ENCODE measurements at regions not wholly inside any gene's neighbourhood (a gene's known extent, or its start where the extent isn't known, plus 50 kb on each side); places are given as distances from the start of the nearest gene placed in this dataset.

DNA sequence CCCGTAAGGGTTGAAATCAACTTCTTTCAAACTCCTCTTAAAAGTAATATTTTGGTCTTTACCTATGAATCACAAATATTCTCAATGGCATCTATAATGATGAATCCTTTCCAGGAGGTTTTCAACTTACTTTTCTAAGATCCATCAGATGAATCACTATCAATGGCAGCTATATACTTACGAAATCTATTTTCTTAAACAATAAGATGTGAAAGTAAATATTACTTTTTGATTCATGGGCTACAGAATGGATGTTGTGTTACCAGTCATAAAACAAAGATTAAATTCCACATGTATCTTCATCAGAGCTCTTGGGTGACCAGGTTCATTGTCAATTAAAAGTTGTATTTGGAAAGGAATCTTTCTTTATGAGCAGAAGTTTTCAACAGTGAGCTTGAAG is 1877.7 kb upstream of the ACO1 start:
- Histone ChIP-seq H3K4me1 (no peaks in the 10 kb centered on the region), H3K4me3 (no peak overlapping the region), H3K9me3 (no peaks in the 10 kb centered on the region), H3K36me3 (no peaks in the 10 kb centered on the region), H3K27me3 (ENCODE audit: low read depth) (no peaks in the 10 kb centered on the region), H3K27ac (no peak overlapping the region)
- TF ChIP-seq, protein P1, sequence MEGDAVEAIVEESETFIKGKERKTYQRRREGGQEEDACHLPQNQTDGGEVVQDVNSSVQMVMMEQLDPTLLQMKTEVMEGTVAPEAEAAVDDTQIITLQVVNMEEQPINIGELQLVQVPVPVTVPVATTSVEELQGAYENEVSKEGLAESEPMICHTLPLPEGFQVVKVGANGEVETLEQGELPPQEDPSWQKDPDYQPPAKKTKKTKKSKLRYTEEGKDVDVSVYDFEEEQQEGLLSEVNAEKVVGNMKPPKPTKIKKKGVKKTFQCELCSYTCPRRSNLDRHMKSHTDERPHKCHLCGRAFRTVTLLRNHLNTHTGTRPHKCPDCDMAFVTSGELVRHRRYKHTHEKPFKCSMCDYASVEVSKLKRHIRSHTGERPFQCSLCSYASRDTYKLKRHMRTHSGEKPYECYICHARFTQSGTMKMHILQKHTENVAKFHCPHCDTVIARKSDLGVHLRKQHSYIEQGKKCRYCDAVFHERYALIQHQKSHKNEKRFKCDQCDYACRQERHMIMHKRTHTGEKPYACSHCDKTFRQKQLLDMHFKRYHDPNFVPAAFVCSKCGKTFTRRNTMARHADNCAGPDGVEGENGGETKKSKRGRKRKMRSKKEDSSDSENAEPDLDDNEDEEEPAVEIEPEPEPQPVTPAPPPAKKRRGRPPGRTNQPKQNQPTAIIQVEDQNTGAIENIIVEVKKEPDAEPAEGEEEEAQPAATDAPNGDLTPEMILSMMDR (IDR thresholded peaks at IDR 0.05): no peak
- ATAC-seq: no peak
- DNase-seq: no peak
- intact Hi-C loops (cut with DNase I): no loop called here

DNA sequence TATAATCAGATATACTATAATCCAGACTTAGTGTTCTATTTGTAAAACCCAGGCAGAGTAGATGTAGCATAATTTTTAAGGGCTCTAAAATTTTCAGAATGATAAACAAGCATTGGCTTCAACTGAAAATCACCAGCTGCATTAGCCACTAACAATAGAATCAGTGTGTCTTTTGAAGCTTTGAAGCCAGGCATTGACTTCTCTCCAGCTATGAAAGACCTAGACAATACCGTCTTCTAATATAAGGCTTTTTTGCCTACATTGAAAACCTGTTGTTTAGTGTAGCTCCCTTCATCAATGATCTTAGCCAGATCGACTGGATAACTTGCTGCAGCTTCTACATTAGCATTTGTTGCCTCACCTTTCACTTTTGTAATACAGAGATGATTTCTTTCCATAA is 1877.3 kb upstream of the ACO1 start:
- Histone ChIP-seq H3K9me3 (no peaks in the 10 kb centered on the region), H3K4me3 (no peak overlapping the region), H3K36me3 (no peaks in the 10 kb centered on the region), H3K27ac (no peak overlapping the region), H3K27me3 (ENCODE audit: low read depth) (no peaks in the 10 kb centered on the region), H3K4me1 (no peaks in the 10 kb centered on the region)
- ATAC-seq: no peak
- TF ChIP-seq, protein P1 (IDR thresholded peaks at IDR 0.05): no peak
- DNase-seq: no peak
- intact Hi-C loops (cut with DNase I): no loop called here

DNA sequence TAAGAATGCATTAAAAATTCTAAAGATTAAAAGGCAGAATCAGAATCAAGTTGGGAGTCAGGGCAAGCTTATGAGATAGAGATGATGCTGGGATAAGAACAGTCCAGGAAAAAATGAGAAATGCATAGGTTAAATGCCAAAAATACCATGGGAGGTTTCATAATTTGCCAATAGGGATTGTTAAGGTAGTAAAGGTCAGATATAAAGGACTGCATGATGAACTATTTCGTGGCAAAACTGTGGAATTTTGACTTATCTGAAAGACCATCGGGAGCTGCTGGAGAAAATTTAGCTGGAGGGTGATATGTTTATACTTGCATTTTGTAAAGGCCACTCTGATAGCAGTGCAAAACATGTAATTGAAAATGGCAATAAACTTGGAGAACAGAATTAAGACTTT is 1872.8 kb upstream of the ACO1 start:
- DNase-seq: no peak
- Histone ChIP-seq H3K4me3 (no peak overlapping the region), H3K4me1 (no peaks in the 10 kb centered on the region), H3K27ac (no peak overlapping the region), H3K36me3 (no peaks in the 10 kb centered on the region), H3K9me3 (no peaks in the 10 kb centered on the region), H3K27me3 (ENCODE audit: low read depth) (no peaks in the 10 kb centered on the region)
- intact Hi-C loops (cut with DNase I): no loop called here
- ATAC-seq: no peak
- TF ChIP-seq, protein P1 (IDR thresholded peaks at IDR 0.05): no peak

DNA sequence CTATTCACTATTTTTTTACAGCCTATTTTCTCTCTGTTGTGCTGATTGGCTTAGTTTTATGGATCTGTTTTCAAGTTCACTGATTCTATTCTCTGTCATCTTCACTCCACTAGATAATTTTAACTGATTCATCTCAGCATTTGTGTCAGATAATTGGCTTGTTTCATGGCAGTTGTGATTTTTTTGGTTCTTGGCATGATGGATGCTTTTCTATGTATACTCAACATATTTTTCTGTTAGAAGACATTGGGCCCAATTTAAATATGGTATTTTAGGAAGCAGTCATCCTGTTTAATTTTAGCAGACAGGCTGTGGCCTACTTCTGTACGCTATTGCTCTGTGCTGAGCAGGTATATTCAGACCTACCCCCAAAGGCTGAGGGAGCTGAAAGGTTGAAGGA is 1865.3 kb upstream of the ACO1 start:
- Histone ChIP-seq H3K27ac (no peak overlapping the region), H3K27me3 (ENCODE audit: low read depth) (no peaks in the 10 kb centered on the region), H3K9me3 (no peaks in the 10 kb centered on the region), H3K4me3 (no peak overlapping the region), H3K36me3 (no peaks in the 10 kb centered on the region), H3K4me1 (no peaks in the 10 kb centered on the region)
- no peak for DNase-seq
- intact Hi-C loops (cut with DNase I): no loop called here
- ATAC-seq: no peak
- TF ChIP-seq, protein P1 (IDR thresholded peaks at IDR 0.05): no peak

DNA sequence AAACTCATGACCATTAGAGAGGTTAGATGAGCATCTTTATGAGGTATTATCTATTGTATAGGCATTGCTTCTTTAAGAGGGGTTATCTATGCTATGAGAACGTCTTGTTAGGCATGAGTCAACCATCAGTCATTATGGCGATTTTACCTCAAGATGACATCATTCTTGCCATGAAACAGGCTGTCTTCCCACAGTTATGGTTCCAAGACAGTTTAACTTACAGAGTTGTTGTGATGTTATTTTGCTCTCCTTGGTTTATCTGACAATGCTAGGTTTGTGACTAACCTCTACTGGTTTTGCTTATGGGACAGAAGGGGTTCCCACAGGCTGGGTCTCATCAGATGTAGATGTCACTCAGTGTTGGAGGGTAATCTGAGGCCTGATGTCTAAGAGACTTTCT is 1864.7 kb upstream of the ACO1 start:
- DNase-seq (no peak), ATAC-seq (no peak)
- H3K27ac ChIP-seq: no peak overlapping the region
- H3K27me3 ChIP-seq (ENCODE audit: low read depth): no peaks in the 10 kb centered on the region
- H3K9me3 ChIP-seq: no peaks in the 10 kb centered on the region
- intact Hi-C loops (cut with DNase I): no loop called here
- H3K4me3 ChIP-seq: no peak overlapping the region
- TF ChIP-seq, protein P1 (IDR thresholded peaks at IDR 0.05): no peak
- no peaks in the 10 kb centered on the region for H3K36me3 ChIP-seq
- H3K4me1 ChIP-seq: no peaks in the 10 kb centered on the region

DNA sequence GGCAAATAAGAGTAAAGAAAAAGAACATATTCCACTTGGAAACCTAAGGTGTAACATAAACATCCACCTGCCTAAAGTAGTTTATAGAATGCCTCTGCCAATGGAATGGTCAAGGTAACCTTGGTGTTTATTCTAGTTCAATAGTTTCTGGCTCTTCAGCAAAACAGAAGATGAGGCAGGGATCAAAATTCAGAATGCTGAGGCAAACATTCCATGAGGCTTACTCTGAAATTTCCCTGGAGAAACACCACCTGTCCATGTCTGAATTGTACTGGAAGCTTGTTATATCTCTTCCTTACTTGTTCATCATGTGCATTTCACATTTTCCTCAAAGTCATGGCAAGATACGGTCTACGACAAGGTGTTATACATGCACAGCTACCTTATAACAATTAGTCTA is 1862.4 kb upstream of the ACO1 start:
- Histone ChIP-seq H3K36me3 (no peaks in the 10 kb centered on the region), H3K27ac (no peak overlapping the region), H3K27me3 (ENCODE audit: low read depth) (no peaks in the 10 kb centered on the region), H3K9me3 (no peaks in the 10 kb centered on the region), H3K4me1 (no peaks in the 10 kb centered on the region), H3K4me3 (no peak overlapping the region)
- DNase-seq: no peak
- TF ChIP-seq, protein P1 (IDR thresholded peaks at IDR 0.05): no peak
- intact Hi-C loops (cut with DNase I): no loop called here
- ATAC-seq: no peak
